Neural progenitor cell (in vitro differentiated cells): ENCODE measurements at regions not wholly inside any gene's neighbourhood (a gene's known extent, or its start where the extent isn't known, plus 50 kb on each side); places are given as distances from the start of the nearest gene placed in this dataset.

Source experiments
- CTCF ChIP-seq: fragments of 200-600 bp; sonication (generic); IDR thresholded peaks from 2 replicates; pipeline ENCODE4 v1.5.1; 2017; ENCODE audit warnings: antibody characterized with exemption, mild to moderate bottlenecking
- EZH2phosphoT487 ChIP-seq: fragments of 200-600 bp; sonication (generic); IDR thresholded peaks from 2 replicates; pipeline ENCODE4 v1.6.1; 2017; ENCODE audit warnings: antibody characterized with exemption

GRCh38 chr18:1544016-1544415 lies 639.3 kb downstream of the ADCYAP1 start:
- no peak for TF ChIP-seq CTCF
- no peak for TF ChIP-seq EZH2phosphoT487
